ENCODE measurements at regions not wholly inside any gene's neighbourhood (a gene's known extent, or its start where the extent isn't known, plus 50 kb on each side); places are given as distances from the start of the nearest gene placed in this dataset.

GRCh38 chr3:197423376-197423775 is 125.0 kb upstream of the DLG1 start:
- Histone ChIP-seq H3K4me2 (ENCODE audit: low read length) (no peak overlapping the region), H3K4me1 (ENCODE audit: low read length) (no peaks in the 10 kb centered on the region), H3K36me3 (replicated peaks; ENCODE audit: low read depth, low read length) (no peaks in the 10 kb centered on the region), H3K79me2 (ENCODE audit: low read length) (no peaks in the 10 kb centered on the region), H3K9me3 (ENCODE audit: insufficient read depth, low read length) (no peaks in the 10 kb centered on the region), H3K4me3 (ENCODE audit: low read length) (no peak overlapping the region), H4K20me1 (ENCODE audit: insufficient read depth, low read length) (no peaks in the 10 kb centered on the region), H3K27me3 (ENCODE audit: low read depth, low read length) (peaks cover 19% of the 10 kb centered on the region), H3K27ac (ENCODE audit: low read length) (no peak overlapping the region), H3K9ac (ENCODE audit: low read length) (no peak overlapping the region), H2AFZ (ENCODE audit: low read depth, low read length) (no peak overlapping the region)
- TF ChIP-seq EZH2phosphoT487 (IDR thresholded peaks at IDR 0.05; ENCODE audit: low read depth), result no peak
- no peak for TF ChIP-seq CTCF (IDR thresholded peaks at IDR 0.05; ENCODE audit: low read depth, low read length)

- no peak overlapping the region for H2AFZ ChIP-seq (ENCODE audit: low read depth, low read length)
- no peaks in the 10 kb centered on the region for H3K36me3 ChIP-seq (replicated peaks; ENCODE audit: low read depth, low read length)
- no peak overlapping the region for H3K4me2 ChIP-seq (ENCODE audit: low read length)
- H3K9ac ChIP-seq (ENCODE audit: low read length), result no peak overlapping the region
- peaks cover 7% of the 10 kb centered on the region for H3K4me1 ChIP-seq (ENCODE audit: low read length)
- H3K27ac ChIP-seq (ENCODE audit: low read length), result no peak overlapping the region
- no peaks in the 10 kb centered on the region for H3K79me2 ChIP-seq (ENCODE audit: low read length)
- no peaks in the 10 kb centered on the region for H4K20me1 ChIP-seq (ENCODE audit: insufficient read depth, low read length)
- peaks cover 27% of the 10 kb centered on the region for H3K27me3 ChIP-seq (ENCODE audit: low read depth, low read length)
- TF ChIP-seq CTCF (IDR thresholded peaks at IDR 0.05; ENCODE audit: low read depth, low read length) (no peak), EZH2phosphoT487 (IDR thresholded peaks at IDR 0.05; ENCODE audit: low read depth) (no peak)
- H3K9me3 ChIP-seq (ENCODE audit: insufficient read depth, low read length), result no peaks in the 10 kb centered on the region
- H3K4me3 ChIP-seq (ENCODE audit: low read length), result no peak overlapping the region
These were observed 124.1 kb upstream of the DLG1 start for GRCh38 chr3:197422506-197422905.

GRCh38 chr3:197421021-197421420 is 122.6 kb upstream of the DLG1 start:
- no peak for TF ChIP-seq EZH2phosphoT487 (IDR thresholded peaks at IDR 0.05; ENCODE audit: low read depth)
- no peak for TF ChIP-seq CTCF (IDR thresholded peaks at IDR 0.05; ENCODE audit: low read depth, low read length)
- H3K4me2 ChIP-seq (ENCODE audit: low read length), result no peak overlapping the region

GRCh38 chr3:197420566-197420965 is 122.2 kb upstream of the DLG1 start:
- no peaks in the 10 kb centered on the region for H3K79me2 ChIP-seq (ENCODE audit: low read length)
- no peak overlapping the region for H3K9ac ChIP-seq (ENCODE audit: low read length)
- H2AFZ ChIP-seq (ENCODE audit: low read depth, low read length), result no peak overlapping the region

More at GRCh38 chr3:197421021-197421420, 122.6 kb upstream of the DLG1 start:
- Histone ChIP-seq H2AFZ (ENCODE audit: low read depth, low read length) (no peak overlapping the region), H3K36me3 (replicated peaks; ENCODE audit: low read depth, low read length) (no peaks in the 10 kb centered on the region), H3K9me3 (ENCODE audit: insufficient read depth, low read length) (no peaks in the 10 kb centered on the region), H3K27ac (ENCODE audit: low read length) (no peak overlapping the region), H3K9ac (ENCODE audit: low read length) (no peak overlapping the region), H3K4me1 (ENCODE audit: low read length) (peaks cover 10% of the 10 kb centered on the region), H3K4me3 (ENCODE audit: low read length) (no peak overlapping the region), H3K27me3 (ENCODE audit: low read depth, low read length) (peaks cover 27% of the 10 kb centered on the region), H4K20me1 (ENCODE audit: insufficient read depth, low read length) (no peaks in the 10 kb centered on the region), H3K79me2 (ENCODE audit: low read length) (no peaks in the 10 kb centered on the region)

More at GRCh38 chr3:197420566-197420965, 122.2 kb upstream of the DLG1 start:
- H3K27ac ChIP-seq (ENCODE audit: low read length), result no peak overlapping the region
- TF ChIP-seq EZH2phosphoT487 (IDR thresholded peaks at IDR 0.05; ENCODE audit: low read depth), result no peak
- no peak for TF ChIP-seq CTCF (IDR thresholded peaks at IDR 0.05; ENCODE audit: low read depth, low read length)
- H4K20me1 ChIP-seq (ENCODE audit: insufficient read depth, low read length), result no peaks in the 10 kb centered on the region
- no peaks in the 10 kb centered on the region for H3K36me3 ChIP-seq (replicated peaks; ENCODE audit: low read depth, low read length)
- H3K4me1 ChIP-seq (ENCODE audit: low read length), result peaks cover 10% of the 10 kb centered on the region
- H3K9me3 ChIP-seq (ENCODE audit: insufficient read depth, low read length), result no peaks in the 10 kb centered on the region
- H3K4me2 ChIP-seq (ENCODE audit: low read length), result no peak overlapping the region
- H3K27me3 ChIP-seq (ENCODE audit: low read depth, low read length), result peaks cover 27% of the 10 kb centered on the region
- no peak overlapping the region for H3K4me3 ChIP-seq (ENCODE audit: low read length)
